H1 (cell line): ENCODE measurements at regions not wholly inside any gene's neighbourhood (a gene's known extent, or its start where the extent isn't known, plus 50 kb on each side); places are given as distances from the start of the nearest gene placed in this dataset.

Source experiments
- EZH2 ChIP-seq: fragments of 200-600 bp; sonication (generic); IDR thresholded peaks from 2 replicates; pipeline ENCODE4 v1.7.1; 2012; ENCODE audit warnings: low read depth, mild to moderate bottlenecking, moderate library complexity, low read length, inconsistent platforms; ENCODE audit not compliant: severe bottlenecking
- JUN ChIP-seq: IDR thresholded peaks from 2 replicates; pipeline ENCODE4 v1.6.1; 2011; ENCODE audit warnings: low read depth, mild to moderate bottlenecking, improper control_type of control experiment, low read length
- MAFK ChIP-seq: IDR thresholded peaks from 2 replicates; pipeline ENCODE4 v1.6.1; 2012; ENCODE audit warnings: low read depth, mild to moderate bottlenecking, improper control_type of control experiment, low read length
- RAD21 ChIP-seq, 2 experiments: IDR thresholded peaks in 1 of 2; conservative IDR thresholded peaks in 1 of 2; 2 replicates each; pipeline ENCODE4 v1.6.1; 2011; ENCODE audit warnings: low read depth in 2 of 2, low read length in 2 of 2, improper control_type of control experiment in 1 of 2, inconsistent platforms in 1 of 2, mild to moderate bottlenecking in 1 of 2, moderate library complexity in 1 of 2
- TAF1 ChIP-seq: IDR thresholded peaks from 2 replicates; pipeline ENCODE4 v1.6.1; 2011; ENCODE audit warnings: mild to moderate bottlenecking, low read depth, low read length
- TF ChIP-seq, protein P1 (sequence below): IDR thresholded peaks from 2 replicates; pipeline ENCODE4 v1.6.1; 2011; ENCODE audit warnings: low read depth, mild to moderate bottlenecking, low read length; ENCODE audit not compliant: insufficient read depth

DNA sequence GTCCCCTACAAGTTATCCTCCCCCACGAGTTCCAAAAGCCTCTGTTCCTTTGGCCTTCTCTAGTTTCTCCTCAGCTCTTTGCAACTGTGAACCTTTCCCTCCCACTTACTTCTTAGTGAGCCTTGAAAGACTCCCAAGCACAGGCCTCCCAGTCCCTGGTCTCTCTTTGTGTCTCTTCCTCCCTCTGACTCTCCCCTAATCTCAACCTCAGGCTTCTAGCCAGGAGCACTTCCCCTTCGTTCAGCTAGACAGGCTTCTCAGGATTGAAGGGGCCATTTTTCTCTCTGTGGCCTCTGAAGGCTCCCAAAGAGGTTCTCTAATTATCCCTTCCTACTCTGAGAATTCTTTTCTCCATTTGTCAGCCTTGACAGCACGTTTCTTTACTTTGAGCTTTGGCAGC, 50.2 kb upstream of the PHYHIPL start (continued):
- TF ChIP-seq TAF1 (no peak), RAD21 (IDR thresholded peaks at IDR 0.05 in 1 of 2, conservative IDR thresholded peaks at IDR 0.05 in 1 of 2; ENCODE audit: low read depth in 2 of 2, low read length in 2 of 2) (no peak), MAFK (no peak), EZH2 (no peak), JUN (no peak)
- TF ChIP-seq, protein P1, sequence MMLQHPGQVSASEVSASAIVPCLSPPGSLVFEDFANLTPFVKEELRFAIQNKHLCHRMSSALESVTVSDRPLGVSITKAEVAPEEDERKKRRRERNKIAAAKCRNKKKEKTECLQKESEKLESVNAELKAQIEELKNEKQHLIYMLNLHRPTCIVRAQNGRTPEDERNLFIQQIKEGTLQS = no peak
- TF ChIP-seq, all 59 proteins: peak for 0
